GM12878 (cell line): ENCODE measurements at regions not wholly inside any gene's neighbourhood (a gene's known extent, or its start where the extent isn't known, plus 50 kb on each side); places are given as distances from the start of the nearest gene placed in this dataset.

Experiments used
- ATAC-seq: fragments of 200-7000 bp; cut with Tn5 transposase; 3 replicates; pipeline ENCODE4 v1.9.1; 2020; ENCODE audit warnings: mild to moderate bottlenecking, moderate library complexity
- BruUV-seq: library from RNA; stranded (reverse); fragments of 400-500 nt; replicated peaks from 2 replicates; lab custom pipeline; 2021; lab: Mats Ljungman, UMichigan
- CTCF ChIA-PET: fragments of 300-600 bp; sonication (Branson Sonifier 250); formaldehyde crosslinking; extraction: SDS; loops from one replicate; lab custom pipeline; 2021; ENCODE audit warnings: inconsistent platforms; lab: Yijun Ruan, JAX
- POLR2A ChIA-PET: fragments of 350-600 bp; formaldehyde crosslinking; extraction: SDS; loops from one replicate; lab custom pipeline; 2021; ENCODE audit warnings: inconsistent platforms; lab: Charles Lee
- RAD21 ChIA-PET: fragments of 300-600 bp; sonication (Branson Sonifier 250); formaldehyde crosslinking; loops from one replicate; lab custom pipeline; 2023; ENCODE audit warnings: antibody characterized with exemption; ENCODE audit not compliant: unreplicated experiment; lab: Charles Lee
- SMC1A ChIA-PET: fragments of 300-600 bp; sonication (Branson Sonifier 250); formaldehyde crosslinking; loops from one replicate; lab custom pipeline; 2023; ENCODE audit not compliant: unreplicated experiment, uncharacterized antibody; lab: Charles Lee
- DNase-seq: peaks from one replicate; pipeline ENCODE4 v3.0.0-alpha.2; 2011; ENCODE audit warnings: low read depth, low spot score
- FAIRE-seq: peaks from 3 replicates; lab custom pipeline; 2011; peaks lifted over from hg19 to GRCh38; lab: Jason Lieb, UNC
- H2AFZ ChIP-seq: 2 replicates; pipeline ENCODE4 v1.6.0; 2011; ENCODE audit warnings: low read depth, low read length, control low read depth; ENCODE audit not compliant: control insufficient read depth
- H3K27ac ChIP-seq: 2 replicates; pipeline ENCODE4 v1.5.1; 2011; ENCODE audit warnings: control low read depth; ENCODE audit not compliant: control insufficient read depth, insufficient read depth
- H3K27me3 ChIP-seq, 2 experiments: replicated peaks in 1 of 2; 2 replicates each; pipeline versions ENCODE4 v1.6.0 to v1.6.1; 2011; ENCODE audit warnings: low read length in 1 of 2; ENCODE audit not compliant: control insufficient read depth in 2 of 2, insufficient read depth in 2 of 2
- H3K36me3 ChIP-seq, 2 experiments: 2 replicates each; pipeline ENCODE4 v1.5.1; 2011; ENCODE audit warnings: low read length in 1 of 2; ENCODE audit not compliant: control insufficient read depth in 2 of 2, insufficient read depth in 2 of 2
- H3K4me1 ChIP-seq: 2 replicates; pipeline ENCODE4 v1.6.1; 2011; ENCODE audit warnings: mild to moderate bottlenecking, low read length, moderate library complexity, mixed read lengths; ENCODE audit not compliant: control insufficient read depth, insufficient read depth
- H3K4me2 ChIP-seq: 2 replicates; pipeline ENCODE4 v1.6.0; 2011; ENCODE audit warnings: control low read depth; ENCODE audit not compliant: control insufficient read depth, insufficient read depth
- H3K4me3 ChIP-seq: fragments of 200-600 bp; sonication (generic); 2 replicates; pipeline ENCODE4 v1.5.1; 2016
- H3K79me2 ChIP-seq: 2 replicates; pipeline ENCODE4 v1.6.0; 2011; ENCODE audit warnings: low read length; ENCODE audit not compliant: control insufficient read depth, insufficient read depth
- H3K9ac ChIP-seq: 2 replicates; pipeline ENCODE4 v1.8.0; 2011; ENCODE audit warnings: low read length, control low read depth, mixed read lengths; ENCODE audit not compliant: control insufficient read depth, insufficient read depth
- H3K9me3 ChIP-seq: replicated peaks from 3 replicates; pipeline ENCODE4 v1.5.1; 2011; ENCODE audit warnings: mild to moderate bottlenecking, low read length; ENCODE audit not compliant: control insufficient read depth, insufficient read depth
- H4K20me1 ChIP-seq: 2 replicates; pipeline ENCODE4 v1.6.0; 2011; ENCODE audit not compliant: control insufficient read depth, insufficient read depth
- BACH1 ChIP-seq: fragments of 450-650 bp; IDR thresholded peaks from 2 replicates; pipeline ENCODE4 v1.6.1; 2017; ENCODE audit warnings: mild to moderate bottlenecking, borderline replicate concordance
- BCLAF1 ChIP-seq: fragments of 450-650 bp; IDR thresholded peaks from 2 replicates; pipeline ENCODE4 v1.6.1; 2017; ENCODE audit warnings: antibody characterized with exemption, mild to moderate bottlenecking, moderate library complexity
- CREB1 ChIP-seq: IDR thresholded peaks from 2 replicates; pipeline ENCODE4 v1.6.1; 2012; ENCODE audit warnings: low read depth, mild to moderate bottlenecking, inconsistent platforms
- IKZF2 ChIP-seq, 2 experiments: fragments of 450-650 bp; IDR thresholded peaks; 2 replicates each; pipeline ENCODE4 v1.6.1; 2017; ENCODE audit warnings: mild to moderate bottlenecking in 2 of 2, moderate library complexity in 2 of 2
- KAT2A ChIP-seq: conservative IDR thresholded peaks from 2 replicates; pipeline ENCODE4 v1.6.1; 2011; ENCODE audit warnings: low read depth, low read length; ENCODE audit not compliant: control insufficient read depth
- KLF5 ChIP-seq: fragments of 450-650 bp; IDR thresholded peaks from 2 replicates; pipeline ENCODE4 v1.6.1; 2014; ENCODE audit warnings: mild to moderate bottlenecking; ENCODE audit not compliant: partially characterized antibody
- MEF2B ChIP-seq: fragments of 450-650 bp; IDR thresholded peaks from 2 replicates; pipeline ENCODE4 v1.6.1; 2018; ENCODE audit warnings: mild to moderate bottlenecking, moderate library complexity; ENCODE audit not compliant: partially characterized antibody, poor library complexity, severe bottlenecking
- NFXL1 ChIP-seq: fragments of 450-650 bp; IDR thresholded peaks from 2 replicates; pipeline ENCODE4 v1.6.1; 2017; ENCODE audit warnings: antibody characterized with exemption, mild to moderate bottlenecking, borderline replicate concordance
- NFYB ChIP-seq: IDR thresholded peaks from 2 replicates; pipeline ENCODE4 v1.6.1; 2011; ENCODE audit warnings: low read depth, mild to moderate bottlenecking, low read length, improper control_type of control experiment, moderate library complexity; ENCODE audit not compliant: insufficient read depth
- NKRF ChIP-seq: fragments of 450-650 bp; conservative IDR thresholded peaks from 2 replicates; pipeline ENCODE4 v1.6.1; 2017; ENCODE audit warnings: mild to moderate bottlenecking, moderate library complexity
- NR2C1 ChIP-seq: fragments of 450-650 bp; IDR thresholded peaks from 2 replicates; pipeline ENCODE4 v1.6.1; 2017; ENCODE audit warnings: antibody characterized with exemption, mild to moderate bottlenecking, moderate library complexity
- SP1 ChIP-seq: IDR thresholded peaks from one replicate; pipeline ENCODE4 v1.6.1; 2011; ENCODE audit warnings: low read depth, low read length
- SUPT20H ChIP-seq: IDR thresholded peaks from 2 replicates; pipeline ENCODE4 v1.6.1; 2011; ENCODE audit warnings: low read depth, mild to moderate bottlenecking, low read length, moderate library complexity, borderline replicate concordance; ENCODE audit not compliant: control insufficient read depth
- TAF1 ChIP-seq: IDR thresholded peaks from 2 replicates; pipeline ENCODE4 v1.6.1; 2011; ENCODE audit warnings: mild to moderate bottlenecking, low read depth, low read length, borderline replicate concordance
- WGBS: methylation state at CpG from one replicate; pipeline ENCODE4 v1.1.6; 2016; ENCODE audit warnings: low lambda C conversion rate; ENCODE audit not compliant: insufficient replicate concordance, insufficient coverage; ENCODE audit errors: missing lambda C conversion rate; 5-methylcytosine and 5-hydroxymethylcytosine counted together
- in situ Hi-C: fragments of 300-500 bp; cut with MboI; formaldehyde crosslinking; loops from 9 replicates; pipeline ENCODE4 v1.14.3; 2018; ENCODE audit warnings: mixed read lengths
- intact Hi-C: fragments of 100-400 bp; cut with micrococcal nuclease; formaldehyde crosslinking; loops from one replicate; pipeline ENCODE4 v1.14.2; 2022; ENCODE audit not compliant: unreplicated experiment

GRCh38 chr3:67882981-67883380 lies 228.6 kb upstream of the SUCLG2 start:
- no peak overlapping the region for H3K4me3 ChIP-seq
- no peak for TF ChIP-seq SP1
- no peak for TF ChIP-seq CREB1
- TF ChIP-seq, all 136 proteins: peak for 0
- Histone ChIP-seq H3K27me3 (no peaks in the 10 kb centered on the region), H2AFZ (no peak overlapping the region), H3K36me3 (no peaks in the 10 kb centered on the region), H4K20me1 (no peaks in the 10 kb centered on the region), H3K79me2 (no peaks in the 10 kb centered on the region), H3K27ac (no peak overlapping the region), H3K4me2 (no peak overlapping the region), H3K9me3 (no peaks in the 10 kb centered on the region), H3K4me1 (no peaks in the 10 kb centered on the region), H3K9ac (no peak overlapping the region)
- ChIA-PET POLR2A (no interaction called here), SMC1A (interaction anchor here (1.9 kb wide), 1 partner anchor 9 kb away, joined by 5 read pairs; no protein-coding TSS in a partner anchor), CTCF (no interaction called here), RAD21 (no interaction called here)
- FAIRE-seq (no peak), DNase-seq (no peak), ATAC-seq (no peak)
- WGBS: 31% methylated on average over 5 of the region's 5 CpGs
- intact Hi-C loops: no loop called here
- no TSS peak for BruUV-seq
- in situ Hi-C loops: no loop called here

GRCh38 chr3:67876261-67876660 lies 221.8 kb upstream of the SUCLG2 start:
- Histone ChIP-seq H3K4me2 (no peak overlapping the region), H3K9me3 (no peaks in the 10 kb centered on the region), H3K4me3 (no peak overlapping the region), H3K27me3 (no peaks in the 10 kb centered on the region), H3K4me1 (no peaks in the 10 kb centered on the region), H3K79me2 (no peaks in the 10 kb centered on the region), H3K27ac (no peak overlapping the region), H3K36me3 (no peaks in the 10 kb centered on the region), H3K9ac (no peak overlapping the region), H4K20me1 (no peaks in the 10 kb centered on the region), H2AFZ (no peak overlapping the region)
- in situ Hi-C loops: no loop called here
- RAD21 ChIA-PET: no interaction called here
- DNase-seq (no peak), FAIRE-seq (no peak), ATAC-seq (no peak)
- CTCF ChIA-PET: interaction anchor here (0.6 kb wide), 1 partner anchor 867 kb away, joined by 3 read pairs; no protein-coding TSS in a partner anchor
- POLR2A ChIA-PET: no interaction called here
- WGBS: 12% methylated on average over 2 of the region's 2 CpGs
- no TSS peak for BruUV-seq
- SMC1A ChIA-PET: interaction anchor here (0.6 kb wide), 1 partner anchor 688 kb away, joined by 3 read pairs; no protein-coding TSS in a partner anchor
- intact Hi-C loops: no loop called here
- TF ChIP-seq KAT2A (no peak), TAF1 (no peak), NFXL1 (no peak), IKZF2 (IDR thresholded peaks at IDR 0.05) (no peak), NKRF (no peak), MEF2B (no peak), KLF5 (no peak), NR2C1 (no peak), SUPT20H (no peak), NFYB (no peak), BACH1 (no peak), BCLAF1 (no peak)
